Left renal pelvis (tissue), 4 donors: ENCODE measurements at regions not wholly inside any gene's neighbourhood (a gene's known extent, or its start where the extent isn't known, plus 50 kb on each side); places are given as distances from the start of the nearest gene placed in this dataset.
A peak's percentile ranks its signal among the peaks of the same experiment; 100 is the strongest.
"Not testable (repeated sequence)": the region's sequence is repeated elsewhere in the genome, so short reads cannot be mapped to it uniquely, and the experiment has no call there.

Experiments
- DNase-seq, 4 donors: peaks; one replicate each; pipeline ENCODE4 v3.0.0-alpha.2; 2013; ENCODE audit warnings: low read depth in 4 of 4, low spot score in 3 of 4

DNA sequence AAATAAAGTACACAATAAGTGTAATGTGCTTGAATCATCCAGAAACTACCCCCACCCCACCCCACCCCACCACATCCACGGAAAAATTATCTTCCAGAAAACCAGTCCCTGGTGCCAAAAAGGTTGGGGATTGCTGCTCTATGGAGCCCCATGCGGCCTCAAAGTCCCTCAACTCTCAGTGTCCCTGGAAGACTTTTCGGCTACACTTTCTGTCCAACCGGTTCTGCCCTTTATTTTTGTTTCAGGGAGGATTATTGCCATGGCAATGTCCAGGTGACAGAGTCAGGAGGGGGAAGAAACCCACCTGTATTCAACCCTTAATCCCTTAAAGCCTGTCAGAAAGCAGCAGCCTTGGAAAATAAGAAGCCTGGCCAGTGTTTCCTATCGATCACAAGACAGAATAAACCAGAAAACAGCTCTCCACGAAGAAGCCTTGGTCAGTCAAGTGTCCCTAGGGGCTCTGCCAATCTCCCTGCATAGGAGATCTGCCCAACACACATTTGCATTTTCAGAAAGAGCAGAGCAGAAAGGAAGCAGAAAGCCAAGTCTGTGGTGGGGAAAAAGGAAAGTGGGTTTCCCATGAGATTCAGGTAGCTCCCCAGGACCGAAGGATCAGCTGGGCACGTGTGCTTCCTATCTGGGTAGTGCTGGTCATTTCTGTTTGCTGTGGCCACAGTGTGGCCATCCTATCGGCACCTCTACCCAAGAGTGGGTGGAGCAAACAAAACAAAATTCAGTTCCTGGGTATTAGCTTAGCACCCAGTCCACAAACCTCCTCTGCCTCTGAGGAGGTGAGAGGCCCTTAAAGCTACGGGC lies 342.7 kb downstream of the SOX9 start:
- no peak for DNase-seq

GRCh38 chr17:72464221-72464620 lies 343.4 kb downstream of the SOX9 start:
- not testable (repeated sequence) for DNase-seq

- no peak for DNase-seq
Observed at GRCh38 chr17:72465191-72466024, 344.6 kb downstream of the SOX9 start.

GRCh38 chr17:72466199-72466598 lies 345.4 kb downstream of the SOX9 start:
- DNase-seq, result no peak

DNA sequence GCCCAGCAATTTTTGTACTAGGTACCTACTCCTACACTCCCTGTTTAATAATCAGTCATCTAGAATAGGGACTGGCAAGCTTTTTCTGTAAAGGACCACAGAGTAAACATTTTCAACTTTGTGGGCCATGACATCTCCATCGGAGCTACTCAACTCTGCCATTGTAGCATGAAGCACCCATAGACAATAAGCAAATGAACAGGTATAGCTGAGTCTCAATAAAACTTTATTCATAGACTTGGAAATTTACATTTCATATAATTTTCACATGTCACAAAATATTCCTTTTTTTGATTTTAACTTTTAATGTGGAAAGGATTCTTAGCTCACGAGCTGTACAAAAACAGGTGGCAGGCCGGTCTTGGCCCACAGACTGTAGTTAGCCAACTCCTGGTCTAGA lies 345.8 kb downstream of the SOX9 start:
- DNase-seq, result no peak

DNA sequence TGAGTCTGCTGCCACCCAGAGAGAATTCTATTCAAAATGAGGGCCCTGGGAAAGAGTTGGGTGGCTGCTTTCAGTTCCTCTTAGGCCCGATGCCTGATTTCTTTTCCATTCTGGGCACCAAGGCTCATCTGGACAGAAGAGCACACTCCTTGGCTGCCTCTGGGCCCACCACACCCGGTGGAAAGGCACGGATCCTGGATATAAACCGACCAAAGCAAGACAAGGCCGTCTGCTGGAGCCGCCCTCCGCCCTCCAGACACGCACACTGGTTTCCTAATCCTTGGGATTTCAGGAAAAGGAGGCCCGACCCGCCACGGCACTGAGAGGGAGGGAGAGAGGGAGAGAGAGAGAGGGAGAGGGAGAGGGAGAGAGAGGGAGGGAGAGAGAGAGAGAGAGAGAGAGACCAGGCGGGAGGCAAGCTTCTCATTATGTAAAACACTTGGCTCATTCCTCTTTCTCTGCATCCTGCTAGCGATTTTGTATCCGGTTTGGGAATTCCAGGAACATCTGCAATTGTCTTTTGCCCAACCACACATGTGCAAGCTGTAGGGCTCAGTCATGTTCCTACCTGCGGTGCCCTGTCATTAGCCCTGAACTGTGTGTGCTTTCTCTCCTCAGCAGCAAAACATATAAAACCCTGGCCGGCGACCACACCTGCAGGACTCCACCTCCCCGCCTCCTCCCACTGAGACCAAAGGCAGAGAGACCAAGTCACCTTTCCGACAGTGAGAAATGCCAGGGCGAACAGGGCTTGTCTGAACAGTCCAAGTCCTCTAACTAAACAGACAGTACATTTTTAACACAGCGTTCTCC lies 347.2 kb downstream of the SOX9 start:
- no peak for DNase-seq

GRCh38 chr17:72468841-72469240 lies 348.0 kb downstream of the SOX9 start:
- DNase-seq, result no peak

- DNase-seq, result no peak
Observed at GRCh38 chr17:72470121-72470705, 349.4 kb downstream of the SOX9 start.

- no peak for DNase-seq
Observed at GRCh38 chr17:72470734-72471133, 349.9 kb downstream of the SOX9 start.

DNA sequence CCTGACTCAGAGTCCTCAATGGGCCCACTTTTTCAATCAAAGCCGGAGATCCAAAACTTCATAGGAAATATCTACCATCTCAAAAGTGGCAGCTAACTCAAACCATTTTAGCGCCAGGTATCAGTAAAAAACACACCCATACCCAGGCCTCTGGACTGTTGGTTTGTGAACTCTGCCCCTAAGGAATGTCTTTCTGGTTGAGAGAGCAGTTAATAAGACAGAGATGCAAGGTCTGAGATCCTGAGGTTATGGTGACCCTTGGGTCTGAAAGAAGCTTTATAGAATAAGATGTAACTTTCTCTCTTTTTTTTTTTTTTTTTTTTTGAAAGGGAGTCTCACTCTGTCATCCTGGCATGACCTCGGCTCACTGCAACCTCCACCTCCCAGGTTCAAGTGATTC lies 350.5 kb downstream of the SOX9 start:
- no peak for DNase-seq

- peak in 1 of 4 donors; percentile 39 for DNase-seq
Observed at GRCh38 chr17:72472106-72472505, 351.3 kb downstream of the SOX9 start.

DNA sequence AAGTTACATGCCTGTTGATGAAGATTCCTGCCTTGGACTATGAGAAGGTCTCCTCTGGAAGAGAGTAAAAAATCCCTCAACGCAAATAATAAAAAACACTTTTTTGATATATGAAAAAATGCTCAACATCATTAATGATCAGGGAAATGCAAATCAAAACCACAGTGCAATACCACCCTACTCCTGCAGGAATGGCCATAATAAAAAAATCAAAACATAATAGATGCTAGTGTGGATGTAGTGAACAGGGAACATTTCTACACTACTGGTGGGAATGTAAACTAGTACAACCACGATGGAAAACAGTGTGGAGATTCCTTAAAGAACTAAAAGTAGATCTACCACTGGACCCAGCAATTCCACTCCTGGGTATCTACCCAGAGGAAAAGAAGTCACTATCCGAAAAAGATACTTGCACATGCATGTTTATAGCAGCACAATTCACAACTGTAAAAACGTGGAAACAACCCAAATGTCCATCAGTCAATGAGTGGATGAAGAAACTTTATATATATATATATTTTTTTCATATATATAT lies 352.1 kb downstream of the SOX9 start:
- DNase-seq, result not testable (repeated sequence)

GRCh38 chr17:72474243-72474642 lies 353.4 kb downstream of the SOX9 start:
- DNase-seq, result no peak

- DNase-seq, result no peak
Observed at GRCh38 chr17:72474719-72475477, 354.1 kb downstream of the SOX9 start.

GRCh38 chr17:72476134-72476533 lies 355.3 kb downstream of the SOX9 start:
- DNase-seq, result no peak

GRCh38 chr17:72476575-72476986 lies 355.8 kb downstream of the SOX9 start:
- peak in 1 of 4 donors; percentile 60 for DNase-seq

GRCh38 chr17:72477491-72477890 lies 356.7 kb downstream of the SOX9 start:
- DNase-seq, result no peak

DNA sequence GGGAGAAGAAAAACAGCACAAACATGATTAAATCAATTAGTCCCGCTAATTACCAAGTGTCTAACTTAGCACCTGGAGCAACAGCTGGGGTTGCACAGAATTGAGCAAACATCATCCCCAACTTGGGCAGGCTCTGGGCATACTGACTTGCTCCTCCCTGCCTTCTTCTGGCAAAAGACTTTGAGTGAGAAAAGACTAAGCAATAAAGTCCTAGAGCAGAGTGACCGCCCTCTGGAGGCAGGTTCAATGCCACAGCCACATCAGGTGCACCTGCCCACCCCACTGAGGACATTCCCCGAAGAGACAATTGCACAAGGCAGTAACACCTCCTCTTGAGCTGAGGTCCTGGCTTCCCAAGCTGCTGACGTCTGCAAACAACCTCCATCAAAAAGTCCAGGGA lies 358.3 kb downstream of the SOX9 start:
- DNase-seq, result no peak

GRCh38 chr17:72481572-72481971 lies 360.8 kb downstream of the SOX9 start:
- no peak for DNase-seq

- DNase-seq, result no peak
Observed at GRCh38 chr17:72485596-72485995, 364.8 kb downstream of the SOX9 start.
